RKO (cell line): ENCODE measurements at regions not wholly inside any gene's neighbourhood (a gene's known extent, or its start where the extent isn't known, plus 50 kb on each side); places are given as distances from the start of the nearest gene placed in this dataset.

Experiments
- DNase-seq: peaks from one replicate; pipeline ENCODE4 v3.0.0-alpha.2; 2016; ENCODE audit warnings: low spot score

DNA sequence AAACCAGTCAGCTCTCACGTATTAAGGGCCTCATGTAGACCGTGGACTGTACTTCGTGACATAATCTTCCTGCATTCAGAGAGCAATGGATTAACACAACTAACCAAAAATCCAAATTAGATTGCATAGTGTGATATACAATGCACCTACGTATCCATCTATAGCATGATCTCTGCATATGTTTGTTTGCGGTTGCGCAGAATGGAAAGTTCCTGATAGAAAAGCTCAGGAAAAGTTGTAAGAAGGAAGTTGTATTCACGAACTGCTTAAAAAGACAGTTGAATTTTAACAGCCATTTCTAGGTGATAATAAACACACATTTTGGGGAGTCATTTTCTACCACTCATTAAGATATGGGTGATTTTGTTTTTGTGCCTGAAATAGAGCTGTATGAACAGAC, 869.0 kb downstream of the TLE4 start:
- no peak for DNase-seq

DNA sequence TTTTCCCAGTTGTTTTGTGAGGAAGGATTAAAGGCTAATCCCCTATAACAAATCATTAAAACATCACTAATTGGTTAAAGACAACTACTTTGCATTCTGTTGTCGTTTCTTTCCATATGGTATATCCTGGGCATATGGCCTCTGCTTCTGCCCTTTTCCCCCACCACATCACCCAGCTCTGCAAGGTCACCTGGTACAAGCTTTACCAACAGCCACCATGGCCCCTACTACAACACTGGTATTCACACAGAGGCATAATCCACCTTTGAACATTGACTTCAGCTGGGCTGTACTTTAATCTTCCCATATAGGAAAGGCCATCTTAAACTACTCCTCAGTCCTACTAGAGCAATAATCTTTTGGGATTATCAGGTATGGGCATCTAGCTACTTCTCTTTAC, 866.1 kb downstream of the TLE4 start:
- DNase-seq: no peak

DNA sequence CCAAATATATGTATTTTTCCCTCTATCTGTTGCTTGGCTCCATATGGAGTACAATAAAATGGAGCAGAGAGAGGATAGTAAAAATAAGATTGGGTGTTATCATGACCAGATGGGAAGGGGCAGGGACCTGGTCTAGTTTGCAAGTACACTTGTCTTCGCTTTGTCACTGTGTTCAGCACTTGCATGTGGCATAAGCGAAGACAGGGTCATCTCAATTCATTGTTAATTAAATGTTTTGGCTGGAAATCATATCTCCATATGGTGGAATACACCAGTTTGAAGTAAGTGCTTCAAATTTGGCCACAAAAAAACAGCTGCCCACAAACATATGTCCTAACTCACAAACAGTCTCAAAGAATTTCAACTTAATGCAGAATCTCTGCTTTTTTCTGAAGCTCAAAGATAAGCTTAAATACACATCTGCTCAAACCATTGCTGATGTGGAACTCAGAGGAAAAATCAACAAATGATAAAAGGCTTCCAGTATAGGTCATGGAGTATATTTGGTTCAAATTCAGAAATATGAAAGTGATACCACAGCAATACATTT, 865.4 kb downstream of the TLE4 start:
- no peak for DNase-seq

DNA sequence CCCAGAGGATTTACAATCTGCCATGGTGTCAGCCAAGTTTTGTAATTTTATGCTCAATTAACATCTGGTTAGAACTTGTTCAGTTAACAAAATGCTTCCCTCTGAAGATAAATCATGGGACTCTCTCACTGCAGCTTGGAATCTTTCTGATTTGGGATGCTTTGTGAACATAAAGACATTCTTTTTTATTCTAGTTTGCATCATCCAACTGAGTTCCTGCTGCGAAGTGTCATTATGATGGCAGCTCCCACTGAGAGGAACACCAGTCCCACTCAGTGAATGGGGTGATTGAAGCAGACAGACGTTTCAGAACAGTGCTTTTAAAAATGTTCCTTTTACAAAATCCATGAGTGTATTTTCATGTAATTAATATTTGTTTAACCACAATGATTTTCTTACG, 863.8 kb downstream of the TLE4 start:
- DNase-seq: no peak

DNA sequence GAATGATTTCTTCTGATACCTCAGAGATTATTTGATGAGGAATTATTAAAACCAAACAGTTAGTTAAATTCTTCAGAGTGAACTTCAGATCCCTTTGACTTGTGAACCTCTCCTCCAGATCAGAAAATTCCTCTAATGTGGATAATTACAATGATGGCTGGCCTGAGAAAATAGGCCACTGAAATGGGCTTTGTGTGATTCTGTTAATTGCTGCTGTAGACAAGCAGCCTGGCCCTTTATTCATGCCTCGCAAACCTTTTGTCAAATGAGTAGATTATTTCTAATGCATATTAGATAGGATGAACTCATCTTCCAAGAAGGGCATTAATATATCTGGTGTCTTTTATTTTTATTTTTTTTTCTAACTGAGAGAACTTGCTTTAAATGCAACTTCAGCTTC, 855.2 kb downstream of the TLE4 start:
- DNase-seq: no peak

DNA sequence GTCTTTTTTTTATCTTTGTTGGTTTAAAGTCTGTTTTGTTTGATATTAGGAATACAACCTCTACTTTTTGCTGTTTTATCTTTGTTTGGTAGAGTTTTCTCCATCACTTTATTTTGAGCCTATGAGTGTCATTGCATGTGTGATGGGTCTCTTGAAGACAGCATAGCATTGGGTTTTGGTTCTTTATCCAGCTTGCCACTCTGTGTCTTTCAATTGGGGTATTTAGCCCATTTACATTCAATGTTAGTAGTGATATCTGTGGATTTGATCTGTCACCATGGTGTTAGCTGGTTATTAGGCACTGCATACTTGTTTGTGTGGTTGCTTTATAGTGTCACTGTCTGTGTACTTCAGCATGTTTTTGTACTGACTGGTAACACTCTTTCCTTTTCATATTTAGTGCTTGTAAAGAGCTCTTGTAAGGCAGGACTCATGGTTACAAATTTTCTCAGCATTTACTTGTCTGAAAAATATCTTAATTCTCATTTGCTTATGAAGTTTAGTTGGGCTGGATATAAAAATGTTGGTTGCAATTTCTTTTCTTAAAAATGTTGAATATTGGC, 845.5 kb downstream of the TLE4 start:
- DNase-seq: no peak

DNA sequence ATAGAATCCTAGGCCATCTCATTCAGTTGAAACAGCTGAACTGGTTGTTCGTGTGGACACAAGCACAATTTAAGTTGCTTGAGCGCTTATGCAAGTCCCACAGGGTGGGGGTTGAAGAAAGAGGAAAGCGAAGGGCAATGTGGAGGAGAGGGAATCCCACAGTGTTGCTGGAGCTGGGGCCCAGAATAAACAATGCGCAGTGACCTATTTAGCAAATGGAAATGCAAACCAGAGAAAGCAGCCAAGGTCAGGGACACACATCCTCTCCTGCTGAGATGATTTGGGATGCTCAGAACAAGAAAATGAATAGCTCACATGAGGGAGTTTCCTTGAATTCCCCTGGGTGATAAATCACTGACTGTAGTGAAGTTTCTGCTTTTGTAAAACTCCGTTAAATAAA, 838.3 kb downstream of the TLE4 start:
- no peak for DNase-seq

DNA sequence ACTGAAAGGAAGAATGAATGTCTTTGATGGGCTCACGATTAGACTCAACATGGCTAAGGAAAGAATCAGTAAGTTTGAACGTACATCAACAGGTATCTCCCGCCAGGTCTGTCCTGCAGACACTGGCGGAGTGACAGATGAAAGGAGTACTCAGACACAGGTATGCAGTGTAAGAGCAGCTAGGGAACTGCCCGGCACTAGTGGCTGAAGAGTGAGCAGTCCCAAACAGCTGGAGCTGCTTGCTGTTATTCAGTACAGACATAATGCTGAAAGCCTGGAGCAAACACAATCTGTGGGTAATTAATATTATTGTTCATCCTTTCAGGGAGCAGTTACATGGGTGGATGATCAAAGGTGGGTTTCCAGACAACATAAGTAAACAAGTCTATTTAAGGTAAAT, 835.5 kb downstream of the TLE4 start:
- DNase-seq: no peak

DNA sequence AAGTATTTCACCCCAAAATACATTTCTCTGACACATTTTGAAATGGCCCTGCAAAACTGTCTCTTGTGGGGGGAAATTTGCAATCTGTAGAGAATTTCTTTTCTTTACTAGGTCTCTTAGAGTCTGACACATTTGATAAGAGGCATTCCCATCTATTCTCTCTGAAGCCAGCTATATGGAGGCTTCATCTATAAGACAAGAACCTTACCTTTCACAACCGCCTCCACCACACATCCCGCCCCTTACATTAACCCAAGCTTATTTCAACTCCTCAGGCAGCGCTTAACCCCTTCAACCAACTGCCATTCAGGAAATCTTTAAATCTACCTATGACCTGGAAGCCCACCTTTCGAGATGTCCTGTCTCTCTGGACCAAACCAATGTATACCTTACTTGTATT, 829.5 kb downstream of the TLE4 start:
- DNase-seq: no peak

DNA sequence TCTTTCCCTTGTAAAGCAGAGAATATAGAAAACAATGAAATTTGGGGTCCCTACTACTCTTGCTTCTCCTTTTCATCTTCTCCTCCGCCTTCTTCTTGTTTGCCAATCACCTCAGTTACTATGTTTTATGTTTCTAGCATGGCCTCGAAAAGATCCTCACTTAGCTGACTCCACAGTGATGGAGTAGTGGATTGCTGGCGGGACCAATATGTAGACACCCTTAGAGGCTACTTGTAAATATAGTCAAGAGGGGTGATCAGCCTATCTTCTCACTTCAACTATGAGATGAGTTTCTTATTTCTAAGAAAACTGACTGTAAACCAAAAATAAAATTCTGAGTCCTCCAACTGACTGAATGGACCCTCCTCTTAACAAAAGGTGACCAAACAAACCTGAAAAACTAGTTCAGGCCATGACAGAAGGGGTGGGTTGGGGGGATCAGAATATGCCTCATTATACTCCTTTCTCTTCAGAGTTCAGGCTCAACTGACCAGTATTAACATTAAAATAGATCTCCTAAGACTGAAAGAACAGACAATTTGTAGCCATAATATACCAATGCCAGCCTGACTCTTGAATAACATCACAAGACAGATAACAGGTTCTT, 829.0 kb downstream of the TLE4 start:
- no peak for DNase-seq

DNA sequence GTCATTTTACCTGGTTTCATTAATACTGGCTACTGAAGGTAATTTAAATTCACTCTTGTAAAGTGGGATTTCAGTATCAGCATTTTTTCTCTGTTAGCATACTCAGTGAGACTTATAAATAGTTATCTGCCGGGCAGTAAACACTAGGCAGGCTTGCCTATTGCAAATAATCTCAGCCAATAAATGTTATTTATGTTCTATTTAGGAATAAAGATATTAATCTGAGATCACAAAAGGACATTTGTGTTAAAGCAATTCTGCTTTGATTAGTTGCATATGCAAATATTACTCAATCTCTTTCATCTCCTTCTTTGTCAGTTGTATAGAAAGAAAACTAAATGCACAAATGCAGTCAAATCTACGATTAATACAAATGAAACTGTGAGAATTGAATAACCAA, 827.8 kb downstream of the TLE4 start:
- no peak for DNase-seq

DNA sequence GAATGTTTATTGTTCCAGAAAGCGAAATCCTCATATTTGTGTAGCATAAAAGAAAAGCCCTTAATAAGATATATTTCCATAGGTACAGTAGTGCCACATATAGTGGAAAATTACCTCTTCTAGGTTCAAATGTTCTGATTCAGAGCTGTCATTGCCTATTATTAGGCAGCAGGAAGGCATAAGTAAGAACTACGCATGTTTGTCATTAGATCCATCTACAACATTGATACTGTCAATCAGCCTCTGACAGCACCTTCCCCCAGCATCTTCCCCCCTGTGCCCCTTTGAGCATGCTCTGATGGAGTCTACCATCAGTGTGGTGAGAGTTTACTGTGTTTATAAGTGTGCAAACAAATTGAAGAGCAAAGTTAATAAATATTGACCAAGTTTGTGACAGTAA, 816.1 kb downstream of the TLE4 start:
- no peak for DNase-seq

DNA sequence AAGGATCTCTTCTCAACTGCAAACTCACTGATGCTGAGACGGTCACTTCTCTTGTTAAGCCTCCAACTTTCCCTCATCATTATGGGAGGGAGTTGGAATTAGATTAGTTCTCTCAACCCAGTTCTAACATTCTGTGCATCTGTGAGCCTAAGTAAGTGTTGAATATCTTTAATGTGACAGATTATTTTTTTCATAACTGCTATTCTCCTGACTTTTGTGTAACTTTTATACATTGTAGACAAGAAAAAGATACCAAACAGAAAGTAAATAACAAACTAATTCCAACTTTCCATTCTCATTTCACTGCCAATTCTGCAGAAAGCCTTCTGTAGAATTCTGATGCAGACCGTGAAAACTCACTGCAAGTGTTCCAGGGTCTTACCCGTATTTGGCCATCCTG, 813.5 kb downstream of the TLE4 start:
- no peak for DNase-seq

DNA sequence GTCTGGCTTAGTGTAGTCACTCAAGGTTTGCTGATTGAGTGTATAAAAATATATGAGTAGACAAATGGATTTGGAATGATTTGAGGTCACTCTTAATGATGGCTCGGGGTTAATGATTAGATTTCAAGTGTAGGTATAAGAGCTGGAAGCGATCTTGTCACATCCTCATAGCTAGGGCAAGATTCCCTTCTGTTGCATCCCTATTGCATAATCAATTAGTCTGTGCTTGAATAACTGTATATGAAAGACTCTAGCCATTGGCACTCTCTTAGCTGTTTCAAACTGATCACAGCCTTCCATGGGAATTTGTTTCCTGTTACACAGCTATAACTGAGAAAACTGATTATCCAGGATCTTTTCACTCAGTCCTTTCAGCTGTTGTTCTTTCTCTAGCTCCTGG, 811.6 kb downstream of the TLE4 start:
- no peak for DNase-seq

DNA sequence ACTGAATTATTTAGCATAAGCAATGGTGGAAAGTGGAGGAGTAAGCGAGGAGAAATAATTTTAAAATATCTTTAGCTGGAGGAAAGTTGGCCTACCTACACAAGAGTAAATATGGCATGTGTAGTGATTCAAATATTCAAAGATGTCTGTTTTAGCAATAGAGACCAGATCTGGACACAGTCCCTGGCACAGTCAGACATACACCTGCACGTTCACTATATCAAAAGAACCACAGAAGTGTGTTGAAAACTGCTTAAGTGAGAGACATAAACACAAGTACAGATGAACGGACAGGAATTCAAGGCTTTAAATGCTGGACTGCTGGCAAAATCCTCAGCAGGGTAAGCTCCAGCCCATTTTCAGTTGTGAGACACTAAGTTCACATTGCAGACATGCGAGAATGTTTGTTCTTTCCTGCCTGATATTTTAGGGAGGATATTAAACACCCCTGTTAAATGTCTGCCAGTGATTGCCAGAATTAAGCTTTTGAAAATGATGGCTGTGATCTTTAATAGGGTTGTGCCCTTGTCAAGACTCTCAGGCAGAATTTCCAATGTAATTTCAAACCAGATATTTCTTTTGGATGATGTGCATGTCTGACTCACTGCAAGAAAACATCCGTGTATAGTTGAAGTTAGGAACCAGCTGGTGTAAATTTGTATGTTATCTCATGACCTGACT, 810.6 kb downstream of the TLE4 start:
- no peak for DNase-seq

DNA sequence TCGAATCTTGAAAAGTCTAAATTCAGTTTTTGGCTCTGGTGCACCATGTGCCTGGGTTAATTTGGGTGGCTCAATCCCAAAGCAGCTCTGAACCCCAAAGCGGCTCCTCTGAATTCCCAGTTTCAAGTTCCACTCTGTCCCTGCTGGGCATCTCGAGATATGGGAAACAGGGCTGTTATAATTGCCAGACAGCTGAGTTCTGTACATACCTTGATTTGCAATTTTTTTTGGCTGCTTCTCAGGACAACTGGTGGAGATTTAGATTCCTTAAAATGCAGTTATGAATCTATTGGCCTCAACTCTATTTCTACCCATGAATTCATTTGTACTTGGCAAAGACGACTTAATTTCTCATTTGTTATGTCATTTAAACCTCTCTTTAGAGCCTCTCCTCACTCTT, 808.5 kb downstream of the TLE4 start:
- no peak for DNase-seq

DNA sequence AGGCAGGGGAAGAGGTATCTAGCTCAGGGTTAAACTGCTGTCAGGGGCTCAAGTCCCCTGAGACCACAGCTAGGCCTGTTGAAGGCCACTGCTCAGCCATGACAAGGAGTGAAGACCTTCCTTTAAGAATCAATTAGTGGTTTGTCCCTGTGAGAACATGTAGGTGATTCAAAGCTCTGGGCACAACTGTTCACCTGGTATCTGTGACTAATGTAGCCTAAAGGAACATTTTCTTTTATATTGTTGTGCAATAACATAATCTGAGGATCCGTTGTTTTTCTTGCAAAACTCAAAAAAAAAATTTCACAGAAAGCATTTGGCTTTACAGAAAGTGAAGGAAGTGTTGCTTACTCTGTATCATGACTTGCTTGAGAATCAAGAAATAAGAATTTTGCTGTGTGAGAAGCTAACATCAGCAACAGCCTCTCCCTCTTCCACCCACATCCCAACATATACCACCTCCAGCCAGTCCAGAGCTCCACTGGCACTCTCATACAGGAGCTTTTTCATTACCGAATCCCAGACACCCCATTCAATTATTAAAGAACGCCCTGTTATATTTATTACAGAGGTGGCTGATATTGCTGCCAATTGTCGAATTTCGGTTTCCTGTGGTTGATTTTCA, 807.0 kb downstream of the TLE4 start:
- DNase-seq: no peak

DNA sequence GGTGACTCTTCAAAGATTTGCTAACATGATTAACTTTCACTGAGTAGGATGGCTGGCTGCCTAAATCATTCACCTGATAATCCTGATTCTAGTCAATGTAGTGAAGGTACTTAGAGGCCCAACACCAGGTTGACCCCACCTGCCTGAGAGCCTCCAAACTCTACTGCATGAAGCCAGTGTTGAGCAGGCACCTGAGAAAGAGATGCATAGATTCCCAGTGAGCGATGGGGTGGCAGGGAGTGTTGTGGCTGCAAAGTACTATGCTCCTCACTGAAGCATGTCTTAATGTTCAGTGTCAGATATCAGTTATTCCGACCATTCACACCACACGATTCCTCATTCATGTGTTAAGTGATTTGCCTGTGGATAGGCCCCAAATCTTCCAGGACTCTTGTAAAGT, 804.4 kb downstream of the TLE4 start:
- DNase-seq: no peak

DNA sequence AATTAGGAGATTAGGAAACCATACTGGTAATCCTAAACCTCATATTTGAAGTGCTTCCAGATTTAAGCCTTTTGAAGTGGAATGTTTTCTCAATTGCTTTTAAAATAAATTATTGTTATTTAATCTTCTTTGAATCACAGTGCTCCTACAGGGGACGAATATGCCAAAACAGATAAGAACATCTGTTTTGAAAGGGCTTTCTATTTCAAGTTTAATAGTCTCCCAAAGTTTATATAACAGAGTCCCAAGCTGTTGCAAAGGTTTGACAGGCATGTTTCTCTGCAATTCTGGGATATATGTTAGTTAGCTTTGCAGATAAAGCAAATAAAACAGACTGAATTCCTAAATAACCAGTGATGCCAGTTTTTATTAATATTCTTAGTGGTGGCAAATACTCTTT, 803.7 kb downstream of the TLE4 start:
- DNase-seq: no peak

DNA sequence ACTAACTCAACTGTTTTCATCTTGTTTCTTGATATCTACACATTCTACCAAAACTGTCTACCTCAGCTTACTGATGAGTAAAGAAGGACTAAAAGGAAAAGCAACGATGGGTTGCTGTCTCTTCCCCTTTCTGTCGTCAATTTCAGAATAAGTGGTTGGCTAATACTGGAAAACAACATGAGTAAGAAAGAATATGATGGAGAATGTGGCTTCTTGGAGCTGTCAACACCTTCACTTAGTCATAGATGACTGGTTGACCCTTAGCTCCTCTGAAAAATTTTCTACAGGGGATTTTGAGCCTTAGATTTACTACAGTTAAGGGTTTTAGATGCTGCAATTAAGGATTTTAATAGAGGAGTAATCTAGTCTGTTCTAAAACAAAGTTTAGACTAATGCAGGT, 797.9 kb downstream of the TLE4 start:
- DNase-seq: no peak

DNA sequence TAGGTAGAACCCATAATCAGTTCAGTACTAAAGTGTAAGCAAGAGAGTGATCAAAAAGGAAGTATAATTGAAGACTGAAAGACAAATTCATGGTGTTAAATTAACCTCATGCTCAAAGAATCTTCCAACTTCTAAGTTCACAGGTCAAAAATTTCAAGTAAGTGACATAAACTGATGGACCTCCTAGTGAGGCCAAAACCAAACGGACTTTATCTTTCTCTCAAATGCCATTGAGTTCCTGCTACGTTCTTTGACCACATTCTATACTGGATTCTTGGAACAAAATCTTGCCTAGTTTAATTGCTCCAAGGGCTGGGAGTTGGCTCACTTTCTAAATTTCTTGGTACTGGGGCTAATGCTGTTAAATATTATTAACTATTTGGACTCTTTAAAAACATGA, 794.9 kb downstream of the TLE4 start:
- no peak for DNase-seq

DNA sequence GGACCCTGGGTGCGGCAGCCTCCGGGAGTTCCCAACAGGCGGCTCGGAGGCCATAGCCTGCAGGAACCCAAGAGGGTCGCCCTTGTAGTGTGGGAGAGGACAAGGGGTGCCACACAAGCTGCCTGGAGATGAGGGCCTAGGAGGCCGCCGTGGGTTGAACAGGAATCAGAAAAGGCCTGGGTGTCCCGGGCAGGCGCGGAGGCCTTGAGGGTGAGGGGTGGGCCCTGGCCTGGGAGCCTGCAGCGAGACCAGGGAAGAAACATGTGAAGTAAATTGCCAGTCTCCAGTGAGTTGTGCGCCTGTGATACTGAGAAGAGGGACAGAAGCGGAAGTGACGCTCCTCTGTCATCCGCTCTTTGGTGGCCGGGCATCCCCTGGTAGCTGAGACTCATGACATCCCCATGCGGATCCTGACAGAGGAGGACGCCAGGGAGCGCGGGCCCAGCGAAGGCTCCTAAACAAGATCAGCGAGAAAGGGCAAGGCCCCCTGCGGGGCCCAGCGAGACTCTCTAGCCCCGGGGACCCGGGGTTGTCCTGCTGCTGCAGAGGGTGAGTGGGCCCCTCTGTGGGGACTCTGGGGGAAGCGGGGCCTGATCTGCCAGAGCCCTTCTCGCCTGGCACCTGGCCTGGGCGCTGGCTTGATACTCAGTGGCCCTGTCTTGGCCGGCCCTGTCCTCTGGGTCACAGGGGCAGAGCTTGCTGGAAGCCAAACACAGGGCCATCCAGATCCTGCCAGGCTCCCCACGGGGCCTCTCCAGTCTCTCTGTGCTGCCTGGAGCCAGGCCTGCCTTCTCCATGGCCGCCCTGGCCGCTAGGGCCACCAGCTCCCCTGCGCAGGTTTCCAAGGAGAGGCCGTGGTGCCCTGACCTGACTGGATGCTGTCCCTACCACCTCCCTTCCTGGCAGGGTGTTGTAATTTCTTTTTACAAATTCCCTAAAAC, 788.4 kb downstream of the TLE4 start:
- DNase-seq: no peak
